ENCODE measurements at regions not wholly inside any gene's neighbourhood (a gene's known extent, or its start where the extent isn't known, plus 50 kb on each side); places are given as distances from the start of the nearest gene placed in this dataset.
A peak's percentile ranks its signal among the peaks of the same experiment; 100 is the strongest.
"Not testable (repeated sequence)": the region's sequence is repeated elsewhere in the genome, so short reads cannot be mapped to it uniquely, and the experiment has no call there.

- no peak overlapping the region for H3K4me3 Mint-ChIP-seq (ENCODE audit: low read depth)
- intact Hi-C loops (cut with micrococcal nuclease) = no loop called here
- no peak for DNase-seq (ENCODE audit: low spot score)
Measured at GRCh38 chr2:238774071-238774470, 73.8 kb upstream of the TWIST2 start.

GRCh38 chr2:238774980-238775509 is 72.8 kb upstream of the TWIST2 start:
- Mint-ChIP-seq H3K4me1 (ENCODE audit: low read depth) (no peaks in the 10 kb centered on the region), H3K27me3 (ENCODE audit: low read depth) (no peaks in the 10 kb centered on the region), H3K9me3 (no peaks in the 10 kb centered on the region), H3K36me3 (ENCODE audit: low read depth) (no peaks in the 10 kb centered on the region), H3K27ac (no peak overlapping the region), H3K4me3 (ENCODE audit: low read depth) (no peak overlapping the region)
- intact Hi-C loops (cut with micrococcal nuclease) = no loop called here
- no peak for DNase-seq (ENCODE audit: low spot score)

More at GRCh38 chr2:238774071-238774470, 73.8 kb upstream of the TWIST2 start:
- Mint-ChIP-seq H3K4me1 (ENCODE audit: low read depth) (no peaks in the 10 kb centered on the region), H3K9me3 (no peaks in the 10 kb centered on the region), H3K27me3 (ENCODE audit: low read depth) (no peaks in the 10 kb centered on the region), H3K36me3 (ENCODE audit: low read depth) (no peaks in the 10 kb centered on the region), H3K27ac (no peak overlapping the region)

GRCh38 chr2:238775591-238775990 is 72.3 kb upstream of the TWIST2 start:
- no peak overlapping the region for H3K4me3 Mint-ChIP-seq (ENCODE audit: low read depth)
- intact Hi-C loops (cut with micrococcal nuclease) = no loop called here

GRCh38 chr2:238776003-238776760 is 71.7 kb upstream of the TWIST2 start:
- no peak for DNase-seq (ENCODE audit: low spot score)
- H3K4me1 Mint-ChIP-seq (ENCODE audit: low read depth) = no peaks in the 10 kb centered on the region
- H3K27ac Mint-ChIP-seq = no peak overlapping the region
- no peak overlapping the region for H3K4me3 Mint-ChIP-seq (ENCODE audit: low read depth)
- no peaks in the 10 kb centered on the region for H3K27me3 Mint-ChIP-seq (ENCODE audit: low read depth)
- intact Hi-C loops (cut with micrococcal nuclease) = no loop called here
- no peaks in the 10 kb centered on the region for H3K9me3 Mint-ChIP-seq
- no peaks in the 10 kb centered on the region for H3K36me3 Mint-ChIP-seq (ENCODE audit: low read depth)

More at GRCh38 chr2:238775591-238775990, 72.3 kb upstream of the TWIST2 start:
- Mint-ChIP-seq H3K4me1 (ENCODE audit: low read depth) (no peaks in the 10 kb centered on the region), H3K36me3 (ENCODE audit: low read depth) (no peaks in the 10 kb centered on the region), H3K27ac (no peak overlapping the region), H3K27me3 (ENCODE audit: low read depth) (no peaks in the 10 kb centered on the region), H3K9me3 (no peaks in the 10 kb centered on the region)
- no peak for DNase-seq (ENCODE audit: low spot score)

- H3K27ac Mint-ChIP-seq; intact Hi-C loops (cut with micrococcal nuclease); H3K4me3 Mint-ChIP-seq (ENCODE audit: low read depth); H3K27me3 Mint-ChIP-seq (ENCODE audit: low read depth); DNase-seq (ENCODE audit: low spot score); H3K4me1 Mint-ChIP-seq (ENCODE audit: low read depth); H3K9me3 Mint-ChIP-seq; H3K36me3 Mint-ChIP-seq (ENCODE audit: low read depth): not testable (repeated sequence)
Measured at GRCh38 chr2:238776761-238777046, 71.2 kb upstream of the TWIST2 start.

- Mint-ChIP-seq H3K4me1 (ENCODE audit: low read depth) (no peaks in the 10 kb centered on the region), H3K36me3 (ENCODE audit: low read depth) (no peaks in the 10 kb centered on the region), H3K9me3 (no peaks in the 10 kb centered on the region), H3K27ac (no peak overlapping the region), H3K4me3 (ENCODE audit: low read depth) (no peak overlapping the region), H3K27me3 (ENCODE audit: low read depth) (no peaks in the 10 kb centered on the region)
- intact Hi-C loops (cut with micrococcal nuclease) = no loop called here
- DNase-seq (ENCODE audit: low spot score) = no peak
Measured at GRCh38 chr2:238777369-238778067, 70.4 kb upstream of the TWIST2 start.

GRCh38 chr2:238784671-238785527 is 63.0 kb upstream of the TWIST2 start:
- Mint-ChIP-seq H3K27me3 (ENCODE audit: low read depth) (peaks cover 6% of the 10 kb centered on the region), H3K9me3 (no peaks in the 10 kb centered on the region), H3K4me1 (ENCODE audit: low read depth) (no peaks in the 10 kb centered on the region), H3K36me3 (ENCODE audit: low read depth) (no peaks in the 10 kb centered on the region), H3K27ac (no peak overlapping the region), H3K4me3 (ENCODE audit: low read depth) (no peak overlapping the region)
- peak; percentile 20 for DNase-seq (ENCODE audit: low spot score)
- intact Hi-C loops (cut with micrococcal nuclease) = loop anchor here (5.0 kb wide), 1 partner anchor 428 kb away; no protein-coding TSS in a partner anchor

GRCh38 chr2:238785528-238785860 is 62.4 kb upstream of the TWIST2 start:
- DNase-seq (ENCODE audit: low spot score) = no peak
- H3K36me3 Mint-ChIP-seq (ENCODE audit: low read depth) = no peaks in the 10 kb centered on the region
- H3K4me1 Mint-ChIP-seq (ENCODE audit: low read depth) = no peaks in the 10 kb centered on the region
- H3K27ac Mint-ChIP-seq = no peak overlapping the region
- intact Hi-C loops (cut with micrococcal nuclease) = loop anchor here (5.0 kb wide), 1 partner anchor 428 kb away; no protein-coding TSS in a partner anchor
- H3K4me3 Mint-ChIP-seq (ENCODE audit: low read depth) = no peak overlapping the region
- peaks cover 6% of the 10 kb centered on the region for H3K27me3 Mint-ChIP-seq (ENCODE audit: low read depth)
- no peaks in the 10 kb centered on the region for H3K9me3 Mint-ChIP-seq

- DNase-seq (ENCODE audit: low spot score) = no peak
- Mint-ChIP-seq H3K27ac (no peak overlapping the region), H3K36me3 (ENCODE audit: low read depth) (no peaks in the 10 kb centered on the region), H3K9me3 (no peaks in the 10 kb centered on the region), H3K4me1 (ENCODE audit: low read depth) (no peaks in the 10 kb centered on the region), H3K27me3 (ENCODE audit: low read depth) (peaks cover 6% of the 10 kb centered on the region), H3K4me3 (ENCODE audit: low read depth) (no peak overlapping the region)
- intact Hi-C loops (cut with micrococcal nuclease) = loop anchor here (5.0 kb wide), 1 partner anchor 429 kb away; no protein-coding TSS in a partner anchor
Measured at GRCh38 chr2:238786379-238786778, 61.5 kb upstream of the TWIST2 start.

- peaks cover 6% of the 10 kb centered on the region for H3K27me3 Mint-ChIP-seq (ENCODE audit: low read depth)
- DNase-seq (ENCODE audit: low spot score) = no peak
- no peak overlapping the region for H3K27ac Mint-ChIP-seq
- no peak overlapping the region for H3K4me3 Mint-ChIP-seq (ENCODE audit: low read depth)
- no peaks in the 10 kb centered on the region for H3K9me3 Mint-ChIP-seq
- H3K36me3 Mint-ChIP-seq (ENCODE audit: low read depth) = no peaks in the 10 kb centered on the region
- H3K4me1 Mint-ChIP-seq (ENCODE audit: low read depth) = no peaks in the 10 kb centered on the region
- intact Hi-C loops (cut with micrococcal nuclease) = loop anchor here (5.0 kb wide), 1 partner anchor 430 kb away; no protein-coding TSS in a partner anchor
Measured at GRCh38 chr2:238786792-238787490, 60.9 kb upstream of the TWIST2 start.

- H3K4me3 Mint-ChIP-seq (ENCODE audit: low read depth) = no peak overlapping the region
- H3K4me1 Mint-ChIP-seq (ENCODE audit: low read depth) = no peaks in the 10 kb centered on the region
- peaks cover 6% of the 10 kb centered on the region for H3K27me3 Mint-ChIP-seq (ENCODE audit: low read depth)
- H3K9me3 Mint-ChIP-seq = no peaks in the 10 kb centered on the region
- H3K27ac Mint-ChIP-seq = no peak overlapping the region
- intact Hi-C loops (cut with micrococcal nuclease) = loop anchor here (5.0 kb wide), 1 partner anchor 430 kb away; no protein-coding TSS in a partner anchor
- DNase-seq (ENCODE audit: low spot score) = no peak
- no peaks in the 10 kb centered on the region for H3K36me3 Mint-ChIP-seq (ENCODE audit: low read depth)
Measured at GRCh38 chr2:238787501-238787900, 60.4 kb upstream of the TWIST2 start.

- Mint-ChIP-seq H3K27ac (no peak overlapping the region), H3K4me3 (ENCODE audit: low read depth) (no peak overlapping the region), H3K4me1 (ENCODE audit: low read depth) (no peaks in the 10 kb centered on the region), H3K36me3 (ENCODE audit: low read depth) (no peaks in the 10 kb centered on the region), H3K27me3 (ENCODE audit: low read depth) (peaks cover 6% of the 10 kb centered on the region), H3K9me3 (no peaks in the 10 kb centered on the region)
- no peak for DNase-seq (ENCODE audit: low spot score)
- intact Hi-C loops (cut with micrococcal nuclease) = loop anchor here (5.0 kb wide), 1 partner anchor 432 kb away; no protein-coding TSS in a partner anchor
Measured at GRCh38 chr2:238789317-238789806, 58.5 kb upstream of the TWIST2 start.

Measured in activated T-helper 2 cell treated with anti-CD3 and anti-CD28 coated beads, Interferon-gamma antibody, Interleukin-2, Interleukin-4, amounts not matched to agents 10 μg/mL and 5 μg/mL and 100 μg/mL, durations not matched to agents 14 hours and 24 hours and 36 hours (primary cell).